Activated B cell treated with CpG ODN at 0.5 μM for 24 hours (primary cell): ENCODE measurements at regions not wholly inside any gene's neighbourhood (a gene's known extent, or its start where the extent isn't known, plus 50 kb on each side); places are given as distances from the start of the nearest gene placed in this dataset.

ENCODE experiments used
- ATAC-seq: fragments of 200-7000 bp; cut with Tn5 transposase; one replicate; pipeline ENCODE4 v1.10.0; 2021; ENCODE audit warnings: low read depth, mild to moderate bottlenecking, moderate library complexity
- CTCF ChIA-PET: fragments of 350-600 bp; sonication (Branson Sonifier 250); formaldehyde crosslinking; loops from one replicate; lab custom pipeline; 2021; ENCODE audit warnings: antibody characterized with exemption; lab: Charles Lee
- POLR2A ChIA-PET: fragments of 350-600 bp; sonication (Branson Sonifier 250); formaldehyde crosslinking; loops from one replicate; lab custom pipeline; 2021; ENCODE audit warnings: antibody characterized with exemption; lab: Charles Lee
- DNase-seq: peaks from one replicate; pipeline ENCODE4 v3.0.0; 2022
- H3K27ac Mint-ChIP-seq: one replicate; pipeline ENCODE4 v1.8.0; 2020; ENCODE audit warnings: mixed read lengths
- H3K27me3 Mint-ChIP-seq: one replicate; pipeline ENCODE4 v1.8.0; 2021; ENCODE audit warnings: mixed read lengths
- H3K36me3 Mint-ChIP-seq: one replicate; pipeline ENCODE4 v1.8.0; 2021; ENCODE audit warnings: low read depth, mixed read lengths
- H3K4me1 Mint-ChIP-seq: one replicate; pipeline ENCODE4 v1.8.0; 2021; ENCODE audit warnings: mixed read lengths
- H3K4me3 Mint-ChIP-seq: one replicate; pipeline ENCODE4 v1.8.0; 2020; ENCODE audit warnings: mild to moderate bottlenecking, mixed read lengths
- H3K9me3 Mint-ChIP-seq: one replicate; pipeline ENCODE4 v1.8.0; 2020; ENCODE audit warnings: mixed read lengths
- CTCF ChIP-seq: fragments of 200-600 bp; IDR thresholded peaks from one replicate; pipeline ENCODE4 v1.8.0; 2022; ENCODE audit warnings: antibody characterized with exemption, mild to moderate bottlenecking
- intact Hi-C: fragments of 100-400 bp; cut with micrococcal nuclease; formaldehyde crosslinking; loops from one replicate; pipeline ENCODE4 v1.15.1; 2024

DNA sequence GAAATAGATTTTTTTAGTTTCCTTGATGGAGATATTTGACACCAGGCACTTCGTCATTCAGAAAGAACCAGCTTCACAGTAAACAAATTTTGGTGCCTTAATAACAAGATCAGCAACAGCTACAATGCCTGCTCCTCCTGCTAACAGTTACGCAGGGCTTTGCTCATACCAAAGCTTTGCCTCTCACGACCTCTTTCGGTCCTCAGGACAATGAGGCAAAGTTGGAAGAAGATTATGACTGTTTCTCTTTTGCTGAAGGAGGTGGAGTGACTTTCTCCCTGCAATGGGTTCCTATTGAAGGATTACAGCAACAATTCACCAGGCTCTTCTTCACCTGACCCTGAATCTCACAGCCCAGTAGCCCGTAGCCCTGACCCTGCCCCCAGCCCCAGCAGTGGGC is 440.1 kb downstream of the PREX1 start:
- Mint-ChIP-seq H3K36me3 (peaks cover 3% of the 10 kb centered on the region), H3K4me3 (no peak overlapping the region), H3K27ac (no peak overlapping the region), H3K27me3 (peaks cover 8% of the 10 kb centered on the region), H3K4me1 (no peaks in the 10 kb centered on the region), H3K9me3 (peaks cover 12% of the 10 kb centered on the region)
- DNase-seq (no peak), ATAC-seq (no peak)
- TF ChIP-seq CTCF: no peak
- ChIA-PET POLR2A (no interaction called here), CTCF (no interaction called here)
- intact Hi-C loops: no loop called here

DNA sequence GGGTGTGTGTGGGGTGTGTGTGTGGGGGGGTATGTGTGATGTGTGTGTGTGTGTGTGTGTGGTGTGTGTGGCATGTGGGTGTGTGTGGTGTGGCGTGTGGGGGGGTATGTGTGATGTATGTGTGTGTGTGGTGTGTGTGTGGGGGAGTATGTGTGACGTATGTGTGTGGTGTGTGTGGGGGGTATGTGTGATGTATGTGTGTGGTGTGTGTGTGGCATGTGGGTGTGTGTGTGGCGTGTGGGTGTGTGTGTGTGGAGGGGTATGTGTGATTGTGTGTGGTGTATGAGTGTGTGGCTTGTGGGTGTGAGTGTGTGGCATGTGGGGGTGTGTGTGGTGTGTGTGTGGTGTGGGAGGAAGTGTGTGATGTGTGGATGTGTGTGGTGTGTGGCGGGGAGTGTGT is 442.3 kb downstream of the PREX1 start:
- ChIA-PET CTCF (no interaction called here), POLR2A (no interaction called here)
- H3K4me1 Mint-ChIP-seq: no peaks in the 10 kb centered on the region
- H3K27me3 Mint-ChIP-seq: peaks cover 12% of the 10 kb centered on the region
- H3K9me3 Mint-ChIP-seq: peaks cover 4% of the 10 kb centered on the region
- H3K4me3 Mint-ChIP-seq: no peak overlapping the region
- H3K36me3 Mint-ChIP-seq: no peaks in the 10 kb centered on the region
- ATAC-seq (no peak), DNase-seq (no peak)
- TF ChIP-seq CTCF: no peak
- no peak overlapping the region for H3K27ac Mint-ChIP-seq
- intact Hi-C loops: no loop called here

DNA sequence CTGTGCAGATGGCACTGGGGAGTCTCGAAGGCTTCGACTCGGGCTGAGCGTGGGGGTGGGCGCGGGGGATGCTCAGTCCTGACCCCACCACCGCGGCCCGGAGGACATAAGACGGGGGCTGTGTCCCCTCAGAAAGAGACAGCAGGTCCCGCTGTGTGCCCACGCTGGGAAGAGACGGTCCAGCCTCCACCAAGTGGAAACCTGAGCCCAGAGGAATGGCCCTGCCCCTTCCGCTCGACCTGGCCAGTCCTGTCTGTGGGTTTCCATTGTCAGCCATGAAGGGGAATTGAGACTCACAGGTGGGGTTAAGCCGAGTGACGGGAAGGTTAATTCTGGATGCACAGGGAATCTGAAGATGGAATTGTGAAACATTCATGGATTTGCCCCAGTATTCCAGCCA is 442.7 kb downstream of the PREX1 start:
- no peak overlapping the region for H3K27ac Mint-ChIP-seq
- H3K36me3 Mint-ChIP-seq: no peaks in the 10 kb centered on the region
- TF ChIP-seq CTCF: no peak
- no peaks in the 10 kb centered on the region for H3K9me3 Mint-ChIP-seq
- intact Hi-C loops: no loop called here
- peaks cover 12% of the 10 kb centered on the region for H3K27me3 Mint-ChIP-seq
- no peak overlapping the region for H3K4me3 Mint-ChIP-seq
- ChIA-PET POLR2A (no interaction called here), CTCF (no interaction called here)
- no peak for DNase-seq
- no peaks in the 10 kb centered on the region for H3K4me1 Mint-ChIP-seq
- no peak for ATAC-seq

DNA sequence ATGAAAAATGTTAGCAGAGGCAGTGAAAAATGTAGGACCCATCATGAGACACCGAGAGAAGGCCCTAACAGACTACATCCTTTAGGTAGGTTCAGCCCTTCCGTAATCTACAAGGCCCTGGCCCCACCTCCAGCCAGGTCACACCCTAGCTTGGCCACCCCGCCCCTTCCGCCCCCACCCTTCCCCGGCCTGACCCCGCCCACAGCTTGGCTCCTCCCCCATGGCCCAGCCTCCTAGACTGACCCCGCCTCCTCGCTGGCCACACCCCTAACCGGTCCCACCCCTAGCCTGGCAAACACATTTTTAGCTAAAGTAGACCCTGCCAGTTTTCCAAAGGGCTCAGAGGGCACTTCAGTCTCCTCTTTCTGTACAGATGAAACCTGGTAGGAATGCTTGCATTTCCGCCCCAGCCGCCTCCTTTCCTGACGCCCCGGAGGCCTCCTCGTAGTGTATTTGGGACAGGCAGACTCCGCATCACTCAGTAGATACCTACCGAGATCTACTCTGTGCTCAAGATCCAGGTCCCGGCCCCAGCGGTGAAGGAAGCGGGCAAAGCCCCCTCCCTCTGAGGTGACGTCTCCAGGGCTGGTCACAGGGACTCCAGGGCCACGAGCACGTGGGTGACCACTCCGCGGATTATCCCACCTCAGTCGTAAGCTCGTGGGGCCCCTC is 443.5 kb downstream of the PREX1 start:
- no peak overlapping the region for H3K4me3 Mint-ChIP-seq
- no peak overlapping the region for H3K27ac Mint-ChIP-seq

GRCh38 chr20:48383252-48383651 is 444.5 kb downstream of the PREX1 start:
- Mint-ChIP-seq H3K9me3 (no peaks in the 10 kb centered on the region), H3K27me3 (peaks cover 19% of the 10 kb centered on the region), H3K36me3 (no peaks in the 10 kb centered on the region), H3K4me3 (no peak overlapping the region), H3K4me1 (no peaks in the 10 kb centered on the region), H3K27ac (no peak overlapping the region)
- no peak for TF ChIP-seq CTCF
- DNase-seq (no peak), ATAC-seq (no peak)
- intact Hi-C loops: no loop called here
- ChIA-PET CTCF (no interaction called here), POLR2A (no interaction called here)

More for the DNA sequence above, 443.5 kb downstream of the PREX1 start:
- TF ChIP-seq CTCF: no peak
- no peaks in the 10 kb centered on the region for H3K36me3 Mint-ChIP-seq
- H3K9me3 Mint-ChIP-seq: no peaks in the 10 kb centered on the region
- peaks cover 15% of the 10 kb centered on the region for H3K27me3 Mint-ChIP-seq
- ChIA-PET CTCF (no interaction called here), POLR2A (no interaction called here)
- DNase-seq: no peak
- peak; percentile 70 for ATAC-seq
- intact Hi-C loops: no loop called here
- H3K4me1 Mint-ChIP-seq: no peaks in the 10 kb centered on the region
